SK-N-SH treated with all-trans-retinoic acid at 6 μM for 48 hours (cell line): ENCODE measurements at regions not wholly inside any gene's neighbourhood (a gene's known extent, or its start where the extent isn't known, plus 50 kb on each side); places are given as distances from the start of the nearest gene placed in this dataset.

Source experiments
- ATAC-seq: fragments of 200-7000 bp; cut with Tn5 transposase; 3 replicates; pipeline ENCODE4 v1.9.1; 2020; ENCODE audit warnings: mild to moderate bottlenecking, moderate library complexity
- ARNTL ChIP-seq: fragments of 450-650 bp; formaldehyde crosslinking; IDR thresholded peaks from 2 replicates; pipeline ENCODE4 v1.5.0; 2020; ENCODE audit warnings: low read depth, mild to moderate bottlenecking, moderate library complexity, borderline replicate concordance
- CREB5 ChIP-seq: fragments of 250-450 bp; sonication (Bioruptor Pico); IDR thresholded peaks from 2 replicates; pipeline ENCODE4 v1.5.1; 2020; ENCODE audit warnings: low read depth, mild to moderate bottlenecking, moderate library complexity
- GLIS3 ChIP-seq: fragments of 250-450 bp; sonication (Bioruptor Pico); IDR thresholded peaks from 2 replicates; pipeline ENCODE4 v1.5.0; 2020; ENCODE audit warnings: mild to moderate bottlenecking, moderate library complexity
- ISL1 ChIP-seq: fragments of 250-450 bp; sonication (Bioruptor Pico); IDR thresholded peaks from 2 replicates; pipeline ENCODE4 v2.1.2; 2022; ENCODE audit warnings: mild to moderate bottlenecking, moderate library complexity
- OSR1 ChIP-seq: fragments of 250-450 bp; sonication (Bioruptor Pico); IDR thresholded peaks from 2 replicates; pipeline ENCODE4 v1.8.0; 2022; ENCODE audit warnings: moderate library complexity, mild to moderate bottlenecking, inconsistent platforms
- POU6F1 ChIP-seq: fragments of 250-450 bp; sonication (Bioruptor Pico); IDR thresholded peaks from 2 replicates; pipeline ENCODE4 v1.8.0; 2021; ENCODE audit warnings: low read depth, mild to moderate bottlenecking, moderate library complexity, borderline replicate concordance
- TOX ChIP-seq: fragments of 250-450 bp; sonication (Bioruptor Pico); IDR thresholded peaks from 2 replicates; pipeline ENCODE4 v1.8.0; 2021; ENCODE audit warnings: mild to moderate bottlenecking, moderate library complexity, borderline replicate concordance
- TSHZ2 ChIP-seq: fragments of 250-450 bp; sonication (Bioruptor Pico); IDR thresholded peaks from 2 replicates; pipeline ENCODE4 v1.5.0; 2020; ENCODE audit warnings: mild to moderate bottlenecking, moderate library complexity
- ZC3H10 ChIP-seq: fragments of 250-450 bp; sonication (Bioruptor Pico); IDR thresholded peaks from 2 replicates; pipeline ENCODE4 v1.5.1; 2021; ENCODE audit warnings: mild to moderate bottlenecking, moderate library complexity
- ZFP3 ChIP-seq: fragments of 250-450 bp; sonication (Bioruptor Pico); IDR thresholded peaks from 2 replicates; pipeline ENCODE4 v1.5.0; 2020; ENCODE audit warnings: mild to moderate bottlenecking, moderate library complexity
- ZFP30 ChIP-seq: fragments of 450-650 bp; formaldehyde crosslinking; IDR thresholded peaks from 2 replicates; pipeline ENCODE4 v1.5.0; 2022; ENCODE audit warnings: mild to moderate bottlenecking, moderate library complexity
- ZNF565 ChIP-seq: fragments of 450-650 bp; formaldehyde crosslinking; conservative IDR thresholded peaks from 2 replicates; pipeline ENCODE4 v1.5.0; 2020; ENCODE audit warnings: low read depth, mild to moderate bottlenecking, moderate library complexity
- ZNF70 ChIP-seq: fragments of 450-650 bp; formaldehyde crosslinking; IDR thresholded peaks from 2 replicates; pipeline ENCODE4 v1.5.0; 2020; ENCODE audit warnings: mild to moderate bottlenecking, moderate library complexity
- ZNF8 ChIP-seq: fragments of 450-650 bp; formaldehyde crosslinking; IDR thresholded peaks from 2 replicates; pipeline ENCODE4 v1.5.0; 2020; ENCODE audit warnings: mild to moderate bottlenecking, moderate library complexity
- TF ChIP-seq, protein P1 (sequence below): fragments of 250-450 bp; sonication (Bioruptor Pico); IDR thresholded peaks from 2 replicates; pipeline ENCODE4 v1.8.0; 2020; ENCODE audit warnings: mild to moderate bottlenecking, moderate library complexity, borderline replicate concordance
- TF ChIP-seq, protein P2 (sequence below): fragments of 250-450 bp; sonication (Bioruptor Pico); IDR thresholded peaks from 2 replicates; pipeline ENCODE4 v1.5.1; 2021; ENCODE audit warnings: mild to moderate bottlenecking, moderate library complexity

GRCh38 chr17:70862295-70862694, 693.0 kb downstream of the KCNJ2 start:
- no peak for ATAC-seq
- TF ChIP-seq TSHZ2 (no peak), OSR1 (no peak), ZNF565 (CRISPR knock-in tag) (no peak), ZC3H10 (CRISPR knock-in tag) (no peak), ZNF70 (no peak), ZFP30 (no peak)
- TF ChIP-seq, protein P1, sequence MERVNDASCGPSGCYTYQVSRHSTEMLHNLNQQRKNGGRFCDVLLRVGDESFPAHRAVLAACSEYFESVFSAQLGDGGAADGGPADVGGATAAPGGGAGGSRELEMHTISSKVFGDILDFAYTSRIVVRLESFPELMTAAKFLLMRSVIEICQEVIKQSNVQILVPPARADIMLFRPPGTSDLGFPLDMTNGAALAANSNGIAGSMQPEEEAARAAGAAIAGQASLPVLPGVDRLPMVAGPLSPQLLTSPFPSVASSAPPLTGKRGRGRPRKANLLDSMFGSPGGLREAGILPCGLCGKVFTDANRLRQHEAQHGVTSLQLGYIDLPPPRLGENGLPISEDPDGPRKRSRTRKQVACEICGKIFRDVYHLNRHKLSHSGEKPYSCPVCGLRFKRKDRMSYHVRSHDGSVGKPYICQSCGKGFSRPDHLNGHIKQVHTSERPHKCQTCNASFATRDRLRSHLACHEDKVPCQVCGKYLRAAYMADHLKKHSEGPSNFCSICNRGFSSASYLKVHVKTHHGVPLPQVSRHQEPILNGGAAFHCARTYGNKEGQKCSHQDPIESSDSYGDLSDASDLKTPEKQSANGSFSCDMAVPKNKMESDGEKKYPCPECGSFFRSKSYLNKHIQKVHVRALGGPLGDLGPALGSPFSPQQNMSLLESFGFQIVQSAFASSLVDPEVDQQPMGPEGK = no peak
- TF ChIP-seq, protein P2, sequence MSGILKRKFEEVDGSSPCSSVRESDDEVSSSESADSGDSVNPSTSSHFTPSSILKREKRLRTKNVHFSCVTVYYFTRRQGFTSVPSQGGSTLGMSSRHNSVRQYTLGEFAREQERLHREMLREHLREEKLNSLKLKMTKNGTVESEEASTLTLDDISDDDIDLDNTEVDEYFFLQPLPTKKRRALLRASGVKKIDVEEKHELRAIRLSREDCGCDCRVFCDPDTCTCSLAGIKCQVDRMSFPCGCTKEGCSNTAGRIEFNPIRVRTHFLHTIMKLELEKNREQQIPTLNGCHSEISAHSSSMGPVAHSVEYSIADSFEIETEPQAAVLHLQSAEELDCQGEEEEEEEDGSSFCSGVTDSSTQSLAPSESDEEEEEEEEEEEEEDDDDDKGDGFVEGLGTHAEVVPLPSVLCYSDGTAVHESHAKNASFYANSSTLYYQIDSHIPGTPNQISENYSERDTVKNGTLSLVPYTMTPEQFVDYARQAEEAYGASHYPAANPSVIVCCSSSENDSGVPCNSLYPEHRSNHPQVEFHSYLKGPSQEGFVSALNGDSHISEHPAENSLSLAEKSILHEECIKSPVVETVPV (CRISPR knock-in tag) = no peak

GRCh38 chr17:70863436-70864248, 694.3 kb downstream of the KCNJ2 start:
- no peak for ATAC-seq

DNA sequence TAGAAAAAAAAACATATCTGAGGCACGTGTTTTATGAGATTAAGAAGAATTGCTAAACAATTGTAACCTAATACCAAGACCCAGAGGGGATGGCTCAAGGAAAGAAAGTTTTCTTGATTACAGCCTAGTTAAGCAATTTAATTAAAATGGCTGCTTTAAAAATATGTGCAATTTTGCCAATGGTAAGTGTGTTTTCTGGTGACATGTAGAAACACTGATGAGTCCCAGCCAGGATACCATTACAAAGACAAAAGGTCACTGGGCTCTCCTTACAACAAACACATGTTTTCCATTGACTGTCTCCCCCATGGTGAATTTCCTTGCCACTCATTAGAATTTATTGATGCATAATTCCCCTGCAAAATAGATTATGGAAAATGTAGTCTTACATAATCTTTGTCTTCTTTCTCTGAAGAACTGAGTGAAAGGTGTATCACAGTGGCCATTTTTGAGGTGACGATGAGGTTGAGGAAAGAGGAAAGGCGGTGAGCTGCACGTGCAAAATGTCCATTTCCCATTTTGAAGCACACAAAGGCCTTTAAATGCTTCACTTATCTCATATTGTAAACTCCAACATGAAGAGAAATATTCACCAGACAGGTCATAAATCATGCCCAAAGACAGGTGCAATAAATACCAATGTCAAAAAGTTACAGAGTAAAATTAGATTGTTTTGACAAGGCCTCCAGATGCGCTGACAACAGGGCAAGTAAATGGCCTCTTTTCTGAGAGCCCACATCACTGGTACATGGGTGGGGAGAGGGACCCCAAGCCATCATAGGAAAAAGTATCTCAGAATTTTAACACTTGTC, 696.9 kb downstream of the KCNJ2 start:
- no peak for TF ChIP-seq POU6F1 (CRISPR knock-in tag)
- TF ChIP-seq ZNF70 = no peak
- TF ChIP-seq, protein P2 (CRISPR knock-in tag) = no peak
- no peak for TF ChIP-seq ZNF565 (CRISPR knock-in tag)
- no peak for TF ChIP-seq ZFP3 (CRISPR knock-in tag)
- TF ChIP-seq TOX (CRISPR knock-in tag) = no peak
- TF ChIP-seq GLIS3 = no peak
- TF ChIP-seq ZFP30 = no peak

More at GRCh38 chr17:70863436-70864248, 694.3 kb downstream of the KCNJ2 start:
- peak; percentile 56 for TF ChIP-seq ISL1 (CRISPR knock-in tag)
- TF ChIP-seq ZFP3 (CRISPR knock-in tag) = 0 out of 2 replicates have a peak, but pooled peaks have one; percentile 22
- TF ChIP-seq ARNTL (CRISPR knock-in tag) = no peak
- no peak for TF ChIP-seq ZNF8 (CRISPR knock-in tag)
- 0 out of 2 replicates have a peak, but pooled peaks have one; percentile 57 for TF ChIP-seq CREB5 (CRISPR knock-in tag)

More for the DNA sequence above, 696.9 kb downstream of the KCNJ2 start:
- ATAC-seq = no peak
